Left lung (tissue), 4 donors: ENCODE measurements at regions not wholly inside any gene's neighbourhood (a gene's known extent, or its start where the extent isn't known, plus 50 kb on each side); places are given as distances from the start of the nearest gene placed in this dataset.

Experiments used
- ATAC-seq: fragments of 200-7000 bp; cut with Tn5 transposase; one replicate; pipeline ENCODE4 v1.9.1; 2020; ENCODE audit warnings: moderate library complexity
- DNase-seq, 4 donors: peaks; one replicate each; pipeline ENCODE4 v3.0.0-alpha.2; 2013 to 2020
- H3K27ac ChIP-seq, 2 donors: fragments of 200-600 bp; sonication (generic) in 1 of 2; one replicate each; pipeline versions ENCODE4 v1.5.0 to v1.8.0; 2020 to 2021
- H3K27me3 ChIP-seq, 2 donors: fragments of 200-600 bp; sonication (generic) in 1 of 2; one replicate each; pipeline versions ENCODE4 v1.5.0 to v1.8.0; 2020 to 2021
- H3K36me3 ChIP-seq, 2 donors: fragments of 200-600 bp; sonication (generic) in 1 of 2; one replicate each; pipeline versions ENCODE4 v1.5.0 to v1.8.0; 2020 to 2021
- H3K4me1 ChIP-seq, 2 donors: fragments of 200-600 bp; one replicate each; pipeline ENCODE4 v1.8.0; 2021
- H3K4me3 ChIP-seq, 2 donors: fragments of 200-600 bp; sonication (generic) in 1 of 2; one replicate each; pipeline versions ENCODE4 v1.5.0 to v1.8.0; 2020 to 2021; ENCODE audit warnings: mild to moderate bottlenecking in 1 of 2
- H3K9me3 ChIP-seq, 2 donors: fragments of 200-600 bp; sonication (generic) in 1 of 2; one replicate each; pipeline versions ENCODE4 v1.5.0 to v1.8.0; 2020 to 2021
- intact Hi-C, 2 donors: fragments of 100-400 bp; cut with DNase I; formaldehyde crosslinking; loops; one replicate each; pipeline versions ENCODE4 v1.11.2 to v1.14.2; 2022
- TF ChIP-seq, protein P1 (sequence below), 2 donors: fragments of 200-600 bp; sonication (generic) in 1 of 2; IDR thresholded peaks; one replicate each; pipeline versions ENCODE4 v1.5.0 to v1.8.0; 2021; ENCODE audit warnings: antibody characterized with exemption in 2 of 2
- donor health status: DM: no; HTN: yes; CAD: no.
- donor health status: DM: no; HTN: no; CAD: no.

- H3K27ac ChIP-seq, result no peak overlapping the region
- no peaks in the 10 kb centered on the region for H3K4me1 ChIP-seq
- no peaks in the 10 kb centered on the region for H3K36me3 ChIP-seq
- no peaks in the 10 kb centered on the region for H3K27me3 ChIP-seq
- ATAC-seq (peak; percentile 34), DNase-seq (no peak)
- TF ChIP-seq, protein P1, sequence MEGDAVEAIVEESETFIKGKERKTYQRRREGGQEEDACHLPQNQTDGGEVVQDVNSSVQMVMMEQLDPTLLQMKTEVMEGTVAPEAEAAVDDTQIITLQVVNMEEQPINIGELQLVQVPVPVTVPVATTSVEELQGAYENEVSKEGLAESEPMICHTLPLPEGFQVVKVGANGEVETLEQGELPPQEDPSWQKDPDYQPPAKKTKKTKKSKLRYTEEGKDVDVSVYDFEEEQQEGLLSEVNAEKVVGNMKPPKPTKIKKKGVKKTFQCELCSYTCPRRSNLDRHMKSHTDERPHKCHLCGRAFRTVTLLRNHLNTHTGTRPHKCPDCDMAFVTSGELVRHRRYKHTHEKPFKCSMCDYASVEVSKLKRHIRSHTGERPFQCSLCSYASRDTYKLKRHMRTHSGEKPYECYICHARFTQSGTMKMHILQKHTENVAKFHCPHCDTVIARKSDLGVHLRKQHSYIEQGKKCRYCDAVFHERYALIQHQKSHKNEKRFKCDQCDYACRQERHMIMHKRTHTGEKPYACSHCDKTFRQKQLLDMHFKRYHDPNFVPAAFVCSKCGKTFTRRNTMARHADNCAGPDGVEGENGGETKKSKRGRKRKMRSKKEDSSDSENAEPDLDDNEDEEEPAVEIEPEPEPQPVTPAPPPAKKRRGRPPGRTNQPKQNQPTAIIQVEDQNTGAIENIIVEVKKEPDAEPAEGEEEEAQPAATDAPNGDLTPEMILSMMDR (IDR thresholded peaks at IDR 0.05), result no peak
- intact Hi-C loops, result no loop called here
- no peak overlapping the region for H3K4me3 ChIP-seq
- H3K9me3 ChIP-seq, result no peaks in the 10 kb centered on the region
Observed at GRCh38 chr1:199720496-199720895, 307.0 kb upstream of the NR5A2 start.

GRCh38 chr1:199721001-199721400 is 306.5 kb upstream of the NR5A2 start:
- no peaks in the 10 kb centered on the region for H3K27me3 ChIP-seq
- intact Hi-C loops, result no loop called here
- H3K9me3 ChIP-seq, result no peaks in the 10 kb centered on the region
- TF ChIP-seq, protein P1 (IDR thresholded peaks at IDR 0.05), result no peak
- H3K36me3 ChIP-seq, result no peaks in the 10 kb centered on the region
- DNase-seq (peak in 1 of 4 donors; percentile 32), ATAC-seq (no peak)
- H3K4me1 ChIP-seq, result no peaks in the 10 kb centered on the region
- no peak overlapping the region for H3K4me3 ChIP-seq
- H3K27ac ChIP-seq, result no peak overlapping the region

DNA sequence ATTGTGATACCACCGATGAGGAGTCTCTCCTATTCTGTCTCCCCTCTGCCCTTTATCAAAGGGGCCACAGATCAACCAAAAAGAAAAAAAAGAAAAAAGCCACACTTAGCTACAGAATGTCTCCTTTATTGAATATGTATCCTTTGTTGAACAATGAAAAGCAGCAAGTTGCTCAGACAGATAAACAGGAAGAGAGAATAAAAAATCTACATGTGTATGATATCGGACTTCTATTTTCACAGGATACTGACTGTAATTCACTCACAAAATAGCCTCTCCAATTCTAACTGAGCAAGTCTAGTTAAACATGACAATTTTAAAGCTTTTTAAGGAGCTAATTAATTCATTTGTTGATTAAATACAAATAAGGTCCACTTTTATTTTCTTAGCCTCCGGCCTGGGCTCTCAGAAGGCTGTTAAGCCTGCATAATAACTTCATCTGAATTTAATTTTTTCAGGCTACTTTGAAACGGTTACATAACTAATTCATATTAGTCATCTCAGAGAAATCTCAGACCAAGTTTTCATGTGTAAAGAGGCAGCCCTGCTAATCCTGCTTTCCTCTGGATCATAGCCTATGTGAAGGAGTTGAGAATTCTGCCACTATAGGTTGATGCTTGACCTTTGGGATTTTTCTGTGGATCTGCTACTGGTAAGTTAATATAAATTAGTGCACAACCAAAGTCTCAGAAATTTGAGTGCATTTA is 304.1 kb upstream of the NR5A2 start:
- TF ChIP-seq, protein P1 (IDR thresholded peaks at IDR 0.05), result no peak
- Histone ChIP-seq H3K9me3 (no peaks in the 10 kb centered on the region), H3K27ac (no peak overlapping the region), H3K4me3 (no peak overlapping the region), H3K27me3 (no peaks in the 10 kb centered on the region), H3K4me1 (no peaks in the 10 kb centered on the region), H3K36me3 (no peaks in the 10 kb centered on the region)
- intact Hi-C loops, result no loop called here
- ATAC-seq (no peak), DNase-seq (no peak)

DNA sequence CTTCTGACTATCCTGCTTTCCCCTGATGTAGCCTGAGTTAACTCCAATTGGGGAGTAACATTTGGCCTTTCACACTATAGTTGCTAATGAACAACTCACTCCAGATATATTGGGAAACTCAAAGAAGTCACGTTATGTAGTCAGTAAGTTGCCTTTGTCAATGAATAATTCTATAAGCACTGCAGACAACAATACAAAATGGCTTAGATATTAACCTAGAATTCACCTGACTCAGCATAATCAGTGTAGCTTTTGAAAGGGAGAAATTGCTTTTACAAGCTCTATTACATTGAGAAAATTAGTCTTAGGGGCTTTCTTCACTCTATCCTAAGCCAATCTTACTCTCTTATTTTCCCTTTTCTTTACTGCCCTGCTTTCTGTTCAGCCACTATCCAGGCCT is 303.5 kb upstream of the NR5A2 start:
- TF ChIP-seq, protein P1 (IDR thresholded peaks at IDR 0.05), result no peak
- no peak overlapping the region for H3K4me3 ChIP-seq
- no peak overlapping the region for H3K27ac ChIP-seq
- H3K36me3 ChIP-seq, result no peaks in the 10 kb centered on the region
- no peak for DNase-seq
- no peak for ATAC-seq
- no peaks in the 10 kb centered on the region for H3K4me1 ChIP-seq
- intact Hi-C loops, result no loop called here
- no peaks in the 10 kb centered on the region for H3K27me3 ChIP-seq
- H3K9me3 ChIP-seq, result no peaks in the 10 kb centered on the region

GRCh38 chr1:199725002-199725565 is 302.4 kb upstream of the NR5A2 start:
- DNase-seq, result no peak
- H3K27ac ChIP-seq, result no peak overlapping the region
- intact Hi-C loops, result no loop called here
- no peak overlapping the region for H3K4me3 ChIP-seq
- H3K4me1 ChIP-seq, result no peaks in the 10 kb centered on the region
- no peaks in the 10 kb centered on the region for H3K9me3 ChIP-seq
- no peaks in the 10 kb centered on the region for H3K36me3 ChIP-seq
- TF ChIP-seq, protein P1 (IDR thresholded peaks at IDR 0.05), result no peak
- no peaks in the 10 kb centered on the region for H3K27me3 ChIP-seq
- no peak for ATAC-seq
